ENCODE measurements at regions not wholly inside any gene's neighbourhood (a gene's known extent, or its start where the extent isn't known, plus 50 kb on each side); places are given as distances from the start of the nearest gene placed in this dataset.

- TF ChIP-seq OSR1 (CRISPR knock-in tag; IDR thresholded peaks at IDR 0.05) = no peak
- no peak for TF ChIP-seq BACH2 (CRISPR knock-in tag; IDR thresholded peaks at IDR 0.05; ENCODE audit: borderline replicate concordance)
- TF ChIP-seq CREB5 (CRISPR knock-in tag; IDR thresholded peaks at IDR 0.05; ENCODE audit: low read depth) = no peak
- no peak for TF ChIP-seq CSDC2 (CRISPR knock-in tag; IDR thresholded peaks at IDR 0.05)
- no peak for TF ChIP-seq ZNF8 (CRISPR knock-in tag; IDR thresholded peaks at IDR 0.05)
- no peak for TF ChIP-seq GLIS3 (CRISPR knock-in tag; IDR thresholded peaks at IDR 0.05)
- no peak for TF ChIP-seq ARNTL (CRISPR knock-in tag; IDR thresholded peaks at IDR 0.05; ENCODE audit: borderline replicate concordance, low read depth)
- no peak for TF ChIP-seq ESRRG (CRISPR knock-in tag; IDR thresholded peaks at IDR 0.05)
- no peak for TF ChIP-seq PATZ1 (CRISPR knock-in tag; IDR thresholded peaks at IDR 0.05; ENCODE audit: borderline replicate concordance)
- TF ChIP-seq ZFP30 (CRISPR knock-in tag; IDR thresholded peaks at IDR 0.05) = no peak
Observed at GRCh38 chr15:39494462-39494861, 86.4 kb upstream of the THBS1 start.
